ENCODE measurements at regions not wholly inside any gene's neighbourhood (a gene's known extent, or its start where the extent isn't known, plus 50 kb on each side); places are given as distances from the start of the nearest gene placed in this dataset.

DNA sequence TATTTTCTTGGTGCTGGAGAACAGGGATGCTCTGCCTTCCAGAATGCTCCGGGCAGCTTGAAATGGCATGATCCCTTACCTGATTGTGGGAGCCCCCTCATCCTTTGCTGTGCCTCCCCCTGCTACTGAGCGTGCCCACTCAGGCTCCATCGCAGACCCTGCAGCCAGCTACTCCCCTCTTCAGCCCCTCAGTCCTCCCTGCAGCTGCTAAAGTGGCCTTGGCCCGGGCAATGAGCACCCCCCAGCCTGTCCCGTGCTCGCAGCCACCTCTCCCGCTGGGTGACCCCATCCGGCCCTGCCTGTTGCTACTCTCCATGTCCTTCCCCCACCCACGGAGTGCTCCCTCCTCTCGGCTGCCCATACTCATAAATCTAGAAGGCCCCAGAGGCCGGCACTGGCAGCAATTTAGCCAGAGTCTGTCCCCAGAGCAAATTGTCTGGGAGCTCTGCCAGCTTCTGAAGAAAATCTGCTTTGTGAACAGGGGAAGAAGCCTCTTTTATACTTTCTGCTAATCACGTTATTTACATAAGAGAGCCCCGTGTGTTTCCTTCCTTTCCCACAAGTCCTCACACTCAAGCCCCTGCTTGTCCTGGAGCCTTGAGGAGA, 143.7 kb upstream of the FRMD6 start:
- TF ChIP-seq, protein P1, sequence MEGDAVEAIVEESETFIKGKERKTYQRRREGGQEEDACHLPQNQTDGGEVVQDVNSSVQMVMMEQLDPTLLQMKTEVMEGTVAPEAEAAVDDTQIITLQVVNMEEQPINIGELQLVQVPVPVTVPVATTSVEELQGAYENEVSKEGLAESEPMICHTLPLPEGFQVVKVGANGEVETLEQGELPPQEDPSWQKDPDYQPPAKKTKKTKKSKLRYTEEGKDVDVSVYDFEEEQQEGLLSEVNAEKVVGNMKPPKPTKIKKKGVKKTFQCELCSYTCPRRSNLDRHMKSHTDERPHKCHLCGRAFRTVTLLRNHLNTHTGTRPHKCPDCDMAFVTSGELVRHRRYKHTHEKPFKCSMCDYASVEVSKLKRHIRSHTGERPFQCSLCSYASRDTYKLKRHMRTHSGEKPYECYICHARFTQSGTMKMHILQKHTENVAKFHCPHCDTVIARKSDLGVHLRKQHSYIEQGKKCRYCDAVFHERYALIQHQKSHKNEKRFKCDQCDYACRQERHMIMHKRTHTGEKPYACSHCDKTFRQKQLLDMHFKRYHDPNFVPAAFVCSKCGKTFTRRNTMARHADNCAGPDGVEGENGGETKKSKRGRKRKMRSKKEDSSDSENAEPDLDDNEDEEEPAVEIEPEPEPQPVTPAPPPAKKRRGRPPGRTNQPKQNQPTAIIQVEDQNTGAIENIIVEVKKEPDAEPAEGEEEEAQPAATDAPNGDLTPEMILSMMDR (IDR thresholded peaks at IDR 0.05; ENCODE audit: low read depth, low read length, missing control alignments) = no peak
- H3K27me3 ChIP-seq (replicated peaks) = no peaks in the 10 kb centered on the region
- H3K4me3 ChIP-seq (ENCODE audit: low read depth, low read length) = no peak overlapping the region
- no peaks in the 10 kb centered on the region for H3K36me3 ChIP-seq (replicated peaks)
- in situ Hi-C loops (cut with HindIII; ENCODE audit: low pct_ligation_motif_present, low sequenced_read_pairs) = no loop called here
- peak; percentile 14 for DNase-seq
- no peak overlapping the region for H3K27ac ChIP-seq

DNA sequence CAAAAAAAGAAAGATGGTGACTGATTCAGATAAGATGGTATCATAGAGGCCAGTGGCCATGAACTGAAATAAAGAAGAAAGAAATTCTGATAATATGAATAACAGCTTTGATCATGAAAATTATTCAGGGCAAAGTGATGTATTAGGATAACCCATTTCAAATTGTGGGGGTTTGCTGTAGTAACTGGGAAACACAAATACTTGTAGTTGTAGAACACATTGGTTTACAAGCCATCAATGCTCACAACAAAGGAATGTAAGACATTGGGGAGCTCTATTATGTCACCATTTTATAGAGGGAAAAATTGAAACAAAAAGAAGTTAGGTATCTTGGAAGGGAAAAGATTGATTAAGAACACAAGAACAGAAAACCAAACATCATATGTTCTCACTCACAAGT, 140.4 kb upstream of the FRMD6 start:
- Histone ChIP-seq H3K4me3 (ENCODE audit: low read depth, low read length) (no peak overlapping the region), H3K27me3 (replicated peaks) (no peaks in the 10 kb centered on the region), H3K27ac (no peak overlapping the region), H3K36me3 (replicated peaks) (no peaks in the 10 kb centered on the region)
- TF ChIP-seq, protein P1 (IDR thresholded peaks at IDR 0.05; ENCODE audit: low read depth, low read length, missing control alignments) = no peak
- DNase-seq = no peak
- in situ Hi-C loops (cut with HindIII; ENCODE audit: low pct_ligation_motif_present, low sequenced_read_pairs) = no loop called here

DNA sequence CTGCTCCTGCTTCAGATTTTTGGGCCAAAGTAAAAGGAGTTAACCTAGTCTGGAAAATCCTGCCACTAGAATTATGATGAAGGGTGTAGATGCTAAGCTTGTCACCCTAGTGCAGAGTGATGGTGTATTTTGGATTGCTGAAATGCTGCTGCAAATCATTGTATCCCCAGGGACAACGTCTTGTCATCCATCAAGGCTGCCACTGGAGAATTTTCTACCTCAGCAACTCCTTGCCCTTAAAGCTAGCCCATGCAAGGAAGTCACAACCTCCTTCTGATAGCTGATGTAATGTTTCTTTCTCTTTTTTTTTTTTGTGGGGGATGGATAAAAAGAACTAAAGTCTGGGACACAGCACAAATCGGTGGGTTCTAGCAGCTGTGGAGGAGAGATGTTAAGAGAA, 139.4 kb upstream of the FRMD6 start:
- TF ChIP-seq, protein P1 (IDR thresholded peaks at IDR 0.05; ENCODE audit: low read depth, low read length, missing control alignments) = no peak
- no peak for DNase-seq
- Histone ChIP-seq H3K36me3 (replicated peaks) (no peaks in the 10 kb centered on the region), H3K27me3 (replicated peaks) (no peaks in the 10 kb centered on the region), H3K27ac (no peak overlapping the region), H3K4me3 (ENCODE audit: low read depth, low read length) (no peak overlapping the region)
- in situ Hi-C loops (cut with HindIII; ENCODE audit: low pct_ligation_motif_present, low sequenced_read_pairs) = no loop called here

GRCh38 chr14:51513281-51513680, 138.4 kb upstream of the FRMD6 start:
- no peak overlapping the region for H3K27ac ChIP-seq
- no peaks in the 10 kb centered on the region for H3K27me3 ChIP-seq (replicated peaks)
- no peaks in the 10 kb centered on the region for H3K36me3 ChIP-seq (replicated peaks)
- in situ Hi-C loops (cut with HindIII; ENCODE audit: low pct_ligation_motif_present, low sequenced_read_pairs) = no loop called here
- no peak overlapping the region for H3K4me3 ChIP-seq (ENCODE audit: low read depth, low read length)
- TF ChIP-seq, protein P1 (IDR thresholded peaks at IDR 0.05; ENCODE audit: low read depth, low read length, missing control alignments) = no peak
- no peak for DNase-seq

DNA sequence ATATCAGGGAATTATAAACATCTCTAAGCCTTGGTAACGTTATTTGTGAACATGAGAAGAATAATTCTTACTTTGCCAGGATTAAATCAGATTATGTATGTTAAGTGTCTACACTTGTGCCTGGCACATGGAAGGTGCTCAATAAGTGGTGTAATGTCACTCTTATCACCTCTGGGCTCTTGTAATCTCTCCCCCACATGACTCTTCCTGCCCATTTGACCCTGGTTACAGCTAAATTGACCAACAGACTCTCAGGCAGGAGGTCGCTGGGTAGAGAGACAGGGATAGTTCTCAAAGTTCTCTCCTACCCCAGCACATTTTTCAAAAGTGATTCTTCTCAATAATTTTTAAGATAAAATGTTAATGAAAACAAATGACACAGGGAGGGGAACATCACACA, 137.8 kb upstream of the FRMD6 start:
- Histone ChIP-seq H3K4me3 (ENCODE audit: low read depth, low read length) (no peak overlapping the region), H3K27ac (no peak overlapping the region), H3K27me3 (replicated peaks) (no peaks in the 10 kb centered on the region), H3K36me3 (replicated peaks) (no peaks in the 10 kb centered on the region)
- in situ Hi-C loops (cut with HindIII; ENCODE audit: low pct_ligation_motif_present, low sequenced_read_pairs) = no loop called here
- TF ChIP-seq, protein P1 (IDR thresholded peaks at IDR 0.05; ENCODE audit: low read depth, low read length, missing control alignments) = no peak
- DNase-seq = no peak

DNA sequence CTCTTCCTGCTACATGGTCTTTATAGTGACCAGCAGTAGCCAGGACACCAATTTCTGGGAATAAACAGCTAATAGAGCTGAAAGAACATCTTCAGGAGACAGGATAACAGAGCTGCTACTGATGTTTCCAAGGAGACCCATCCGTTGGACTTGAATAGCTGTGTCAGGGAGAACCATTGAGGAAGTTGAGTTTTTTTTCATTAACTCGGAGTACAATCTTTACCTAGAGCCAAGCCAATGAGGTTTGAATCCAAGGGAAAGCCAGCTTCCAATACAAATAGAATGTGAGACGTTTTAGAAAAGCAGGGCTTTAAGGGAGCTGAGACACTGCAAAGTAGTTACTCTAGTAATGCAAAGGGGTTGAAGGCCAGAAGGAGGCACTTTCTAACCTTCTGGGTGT, 136.1 kb upstream of the FRMD6 start:
- Histone ChIP-seq H3K4me3 (ENCODE audit: low read depth, low read length) (no peak overlapping the region), H3K36me3 (replicated peaks) (no peaks in the 10 kb centered on the region), H3K27me3 (replicated peaks) (no peaks in the 10 kb centered on the region), H3K27ac (no peak overlapping the region)
- in situ Hi-C loops (cut with HindIII; ENCODE audit: low pct_ligation_motif_present, low sequenced_read_pairs) = no loop called here
- no peak for DNase-seq
- TF ChIP-seq, protein P1 (IDR thresholded peaks at IDR 0.05; ENCODE audit: low read depth, low read length, missing control alignments) = no peak

Data from brain microvascular endothelial cell (primary cell).